HG03045 (cell line): ENCODE measurements at regions not wholly inside any gene's neighbourhood (a gene's known extent, or its start where the extent isn't known, plus 50 kb on each side); places are given as distances from the start of the nearest gene placed in this dataset.
"Not testable (repeated sequence)": the region's sequence is repeated elsewhere in the genome, so short reads cannot be mapped to it uniquely, and the experiment has no call there.

Experiments used
- ATAC-seq: cut with Tn5 transposase; IDR thresholded peaks from one replicate; pipeline ENCODE4 v1.9.1; 2021; ENCODE audit warnings: mild to moderate bottlenecking, moderate library complexity; ENCODE audit not compliant: unreplicated experiment

DNA sequence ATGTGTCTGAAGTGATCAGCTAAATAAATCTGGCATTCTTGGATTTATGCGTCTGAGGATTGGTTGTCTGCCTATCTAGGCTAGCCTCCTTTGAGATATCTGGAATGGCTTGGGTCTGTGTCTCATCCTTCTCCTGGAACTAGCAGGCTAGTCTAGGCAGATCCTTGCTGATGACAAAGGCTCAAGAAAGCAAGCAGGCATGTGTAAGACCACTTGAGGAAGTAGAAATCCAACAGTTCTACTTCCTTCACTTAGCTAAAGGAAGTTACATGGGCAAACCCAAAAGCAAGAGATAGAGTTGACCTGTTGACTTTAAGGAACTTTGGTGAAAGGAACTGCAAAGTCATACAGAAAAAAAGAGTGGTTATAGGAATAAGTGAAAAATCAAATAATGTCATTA is 672.6 kb downstream of the MAFB start:
- ATAC-seq: no peak

DNA sequence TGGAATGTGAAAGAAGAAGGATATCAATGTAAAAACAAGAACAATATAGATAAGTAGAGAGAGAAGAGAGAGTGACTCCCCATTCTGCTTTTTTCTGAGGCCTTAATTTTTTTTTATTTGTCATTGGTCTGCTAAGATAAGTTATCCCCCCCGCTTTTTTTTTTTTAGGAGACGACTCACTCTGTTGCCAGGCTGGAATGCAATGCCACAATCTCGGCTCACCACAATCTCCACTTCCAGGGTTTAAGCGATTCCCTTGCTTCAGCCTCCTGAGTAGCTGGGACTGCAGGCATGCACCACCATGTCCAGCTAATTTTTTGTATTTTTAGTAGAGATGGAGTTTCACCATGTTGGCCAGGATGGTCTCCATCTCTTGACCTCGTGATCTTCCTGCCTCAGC is 677.0 kb downstream of the MAFB start:
- ATAC-seq: not testable (repeated sequence)

DNA sequence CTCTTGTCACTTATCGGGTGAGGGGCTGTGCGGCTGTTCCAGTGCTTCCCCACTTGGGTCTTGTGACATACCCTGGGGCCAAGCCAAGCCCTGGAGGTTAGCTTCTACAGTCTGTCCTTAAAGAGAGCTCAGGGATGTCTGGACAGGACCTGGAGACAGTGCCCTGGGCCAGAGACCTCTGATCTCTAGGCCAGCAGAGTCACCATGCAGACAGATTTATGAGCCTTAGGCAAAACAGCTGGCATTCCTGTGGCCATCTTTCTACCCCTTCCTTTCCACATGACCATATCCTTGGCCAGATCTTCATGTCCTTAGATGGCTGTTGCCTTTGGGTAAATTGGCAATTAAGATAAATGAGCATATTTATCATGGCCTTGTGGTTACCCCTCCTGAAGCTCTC is 678.6 kb downstream of the MAFB start:
- ATAC-seq: no peak

DNA sequence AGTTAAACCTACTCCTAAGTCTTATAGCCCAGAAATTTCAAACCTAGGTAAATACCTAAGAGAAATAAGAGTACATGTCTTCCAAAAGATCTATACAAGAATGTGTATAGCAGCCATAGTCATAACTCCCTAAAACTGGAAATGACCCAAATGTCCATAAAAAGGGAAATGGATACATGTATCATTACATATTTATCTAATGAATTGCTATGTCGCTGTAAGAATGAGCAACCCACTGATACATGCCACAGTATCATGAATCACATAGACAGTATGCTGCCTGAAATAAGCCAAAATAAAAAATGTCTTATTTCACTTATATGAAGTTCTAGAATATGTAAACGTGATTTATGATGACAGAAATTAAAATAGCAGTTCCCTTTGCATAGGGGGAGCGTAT is 679.5 kb downstream of the MAFB start:
- ATAC-seq: no peak

DNA sequence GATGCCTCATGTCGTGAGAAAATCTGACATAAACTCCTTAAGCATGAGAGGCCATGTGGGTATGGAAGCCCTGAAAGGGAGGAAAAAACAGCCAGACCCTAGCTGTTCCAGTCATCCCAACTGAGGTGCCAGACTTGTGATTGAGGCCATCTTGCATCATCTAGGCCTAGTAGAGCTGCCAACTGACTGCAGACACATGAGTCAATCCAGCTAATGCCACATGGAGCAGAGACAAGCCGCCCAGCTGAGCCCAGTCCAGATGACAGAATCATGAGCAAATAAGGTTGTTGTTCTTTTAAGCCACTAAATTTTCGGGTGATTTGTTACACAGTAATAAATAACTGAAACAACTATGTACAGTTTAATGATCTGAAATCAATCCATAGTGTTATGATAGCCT is 680.9 kb downstream of the MAFB start:
- no peak for ATAC-seq

DNA sequence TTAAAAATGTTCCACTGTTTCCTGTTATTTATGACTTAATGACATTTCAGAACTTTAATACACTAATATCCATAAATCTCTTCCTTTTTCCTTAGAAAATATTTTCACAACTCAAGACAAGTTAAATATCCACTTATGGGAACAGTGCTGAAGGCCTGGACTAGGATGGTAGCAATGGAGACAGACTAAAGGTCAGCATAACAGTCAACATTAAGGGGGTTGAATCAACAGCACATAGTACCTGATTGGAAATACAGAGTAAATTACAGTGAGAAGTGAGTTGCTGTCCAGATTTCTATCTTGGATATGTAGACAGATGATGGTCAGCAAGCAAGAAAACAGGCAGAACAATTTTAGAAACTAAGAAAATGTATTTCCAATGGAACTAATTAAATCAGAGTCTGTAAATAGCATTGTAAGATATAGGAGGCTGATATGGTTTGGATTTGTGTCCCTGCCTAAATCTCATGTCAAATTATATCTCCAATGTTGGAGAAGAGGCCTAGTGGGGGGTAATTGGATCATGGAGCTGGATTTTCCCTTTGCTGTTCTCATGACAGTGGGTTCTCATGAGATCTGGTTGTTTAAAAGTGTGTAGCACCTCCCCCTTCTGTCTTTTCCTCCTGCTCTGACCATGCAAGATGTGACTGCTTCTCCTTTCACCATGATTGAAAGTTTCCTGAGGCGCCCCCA is 682.7 kb downstream of the MAFB start:
- ATAC-seq: no peak

DNA sequence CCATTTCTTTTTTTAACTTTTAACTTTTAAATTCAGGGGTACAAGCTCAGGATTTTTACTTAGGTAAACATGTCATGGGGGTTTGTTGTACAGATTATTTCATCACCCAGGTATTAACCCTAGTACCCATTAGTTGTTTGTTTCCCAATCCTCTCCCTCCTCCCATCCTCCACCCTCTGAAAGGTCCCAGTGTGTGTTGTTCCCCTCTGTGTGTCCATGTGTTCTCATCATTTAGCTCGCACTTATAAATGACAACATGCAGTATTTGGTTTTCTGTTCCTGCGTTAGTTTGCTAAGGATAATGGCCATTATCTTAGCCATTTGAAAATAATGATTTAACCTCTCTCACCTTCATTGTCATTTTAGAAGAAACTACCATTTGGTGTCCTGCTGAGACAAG is 684.9 kb downstream of the MAFB start:
- ATAC-seq: not testable (repeated sequence)

DNA sequence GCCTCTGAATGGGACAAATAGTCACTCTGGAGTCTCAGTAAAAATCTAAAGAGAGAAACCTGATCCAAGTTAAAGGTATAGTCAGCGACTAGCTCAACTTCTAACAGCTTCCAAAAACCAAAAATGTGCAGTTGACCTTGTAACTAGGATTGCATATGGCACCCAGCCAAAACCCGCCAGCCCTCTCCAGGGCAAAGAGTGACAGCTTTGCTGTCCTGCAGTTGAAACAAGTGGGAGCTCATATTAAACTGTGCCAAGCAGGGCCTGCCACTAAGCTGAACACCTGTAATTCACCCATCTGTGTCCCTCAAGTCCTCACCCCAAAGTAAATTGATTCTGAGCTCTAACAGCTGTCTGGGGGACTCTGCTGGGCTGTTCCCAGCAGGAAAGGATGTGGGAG is 695.3 kb downstream of the MAFB start:
- no peak for ATAC-seq

DNA sequence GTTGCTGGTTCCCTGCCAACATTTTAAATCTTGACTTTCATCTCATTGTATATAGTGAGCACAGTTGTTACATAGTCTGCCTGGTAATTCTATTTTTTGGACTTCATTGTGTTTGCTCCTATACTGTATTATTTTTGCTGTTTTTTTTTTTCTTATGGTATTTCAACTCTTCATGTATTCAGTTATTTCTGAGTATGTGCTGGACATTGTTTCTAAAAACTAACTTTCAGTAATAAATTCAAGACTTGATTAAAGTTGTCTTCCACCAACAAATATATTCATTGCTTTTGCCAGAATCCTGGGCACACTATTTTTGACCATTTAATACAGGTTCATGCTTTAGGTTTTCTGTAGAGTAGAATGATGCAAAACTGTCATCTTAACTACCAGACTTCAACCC is 698.3 kb downstream of the MAFB start:
- ATAC-seq: no peak

DNA sequence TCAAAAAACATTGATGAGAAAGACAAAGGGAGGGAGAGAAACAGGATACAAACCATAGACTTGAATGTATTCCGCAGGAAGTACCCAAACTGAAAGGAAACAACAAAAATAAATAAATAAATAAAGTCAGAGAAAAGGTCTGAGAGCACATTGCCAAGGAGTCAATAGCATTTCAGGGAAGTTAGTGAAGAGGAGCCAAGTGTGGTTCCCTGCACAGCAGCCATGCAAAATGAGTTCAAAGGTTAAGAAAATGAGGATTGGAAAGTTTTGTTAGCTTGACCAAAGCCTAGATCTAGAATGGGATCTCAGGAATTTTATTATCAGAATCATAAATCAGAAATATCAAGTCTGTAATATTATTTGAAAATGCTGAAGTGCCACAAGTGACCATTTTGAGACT is 700.0 kb downstream of the MAFB start:
- no peak for ATAC-seq

DNA sequence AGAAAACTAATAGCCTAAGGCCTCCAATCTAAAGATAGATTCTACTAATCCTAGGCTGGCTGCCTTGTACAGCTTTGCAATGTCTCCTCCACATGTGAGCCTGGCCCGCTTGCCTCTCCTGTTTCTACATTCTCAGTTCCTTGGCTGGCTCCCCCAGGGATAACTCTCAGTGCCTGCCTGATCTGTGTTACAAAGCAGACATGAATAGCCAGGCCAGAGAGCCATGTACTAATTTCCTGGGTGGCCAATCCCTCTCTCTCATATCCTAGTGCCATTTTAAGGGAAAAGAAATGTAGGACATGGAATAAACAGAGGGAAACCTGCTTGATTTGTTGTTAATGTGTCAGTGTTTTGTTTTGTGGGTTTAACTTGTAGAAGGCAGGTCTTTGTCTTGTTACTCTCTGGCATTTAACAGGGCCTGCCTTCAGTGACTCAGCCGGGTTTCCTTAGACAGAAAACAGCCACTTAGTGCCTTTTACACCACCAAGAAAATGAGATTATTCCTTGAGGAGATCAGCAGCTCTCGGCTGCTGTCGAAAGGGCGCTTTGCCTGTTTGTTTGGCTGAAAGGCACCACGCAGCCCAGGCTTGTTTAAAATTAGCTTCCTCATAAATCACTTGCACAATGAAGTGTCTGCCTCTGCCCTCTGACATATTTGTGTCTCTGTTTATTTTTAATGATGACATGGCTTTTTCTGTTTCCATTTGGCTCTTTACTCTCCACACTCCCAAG is 702.7 kb downstream of the MAFB start:
- ATAC-seq: no peak

DNA sequence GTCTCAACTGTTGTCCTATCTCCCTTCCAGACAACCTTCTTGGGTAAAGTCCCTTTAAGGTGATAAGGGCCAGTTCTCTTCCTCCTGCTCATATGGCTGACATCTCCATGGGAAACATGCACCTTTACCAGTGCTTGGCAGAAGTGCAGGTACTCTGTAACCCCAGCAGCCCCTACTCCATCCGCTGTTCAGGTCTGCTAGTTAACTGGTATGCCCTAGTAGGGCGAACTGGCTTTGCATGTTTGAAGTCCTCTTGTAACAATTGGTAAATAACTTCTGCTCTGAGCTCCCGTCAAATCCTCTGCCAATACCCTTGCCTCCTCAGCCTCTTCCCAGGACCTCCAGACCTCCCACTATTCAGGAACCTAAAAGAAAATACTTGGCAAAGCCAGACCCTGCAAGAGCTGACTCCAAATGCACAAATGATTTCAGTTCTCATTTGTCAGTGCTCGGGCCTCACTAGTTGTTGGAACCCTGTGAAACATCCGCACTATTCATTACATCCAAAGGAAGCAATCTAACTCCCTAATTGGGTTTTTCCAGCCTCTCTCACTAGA is 703.7 kb downstream of the MAFB start:
- no peak for ATAC-seq

DNA sequence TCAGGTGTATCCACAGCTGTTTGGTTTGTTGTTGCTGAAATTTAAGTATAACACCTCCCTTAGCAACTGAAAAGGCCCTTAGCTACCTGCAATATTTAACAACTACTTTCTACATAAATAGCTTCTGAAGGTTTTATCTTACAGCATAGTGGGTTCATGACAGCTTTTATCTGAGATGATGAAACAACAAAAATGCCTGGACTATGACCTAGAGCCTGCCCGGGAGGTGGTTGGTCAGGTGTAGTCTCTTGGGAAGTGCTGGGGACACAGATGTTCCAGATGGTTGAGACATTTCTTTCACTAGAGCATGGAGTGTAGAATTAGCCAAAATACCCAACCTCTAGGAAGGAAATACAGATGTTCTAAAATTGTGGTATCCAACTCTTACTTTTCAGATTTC is 705.4 kb downstream of the MAFB start:
- ATAC-seq: no peak

DNA sequence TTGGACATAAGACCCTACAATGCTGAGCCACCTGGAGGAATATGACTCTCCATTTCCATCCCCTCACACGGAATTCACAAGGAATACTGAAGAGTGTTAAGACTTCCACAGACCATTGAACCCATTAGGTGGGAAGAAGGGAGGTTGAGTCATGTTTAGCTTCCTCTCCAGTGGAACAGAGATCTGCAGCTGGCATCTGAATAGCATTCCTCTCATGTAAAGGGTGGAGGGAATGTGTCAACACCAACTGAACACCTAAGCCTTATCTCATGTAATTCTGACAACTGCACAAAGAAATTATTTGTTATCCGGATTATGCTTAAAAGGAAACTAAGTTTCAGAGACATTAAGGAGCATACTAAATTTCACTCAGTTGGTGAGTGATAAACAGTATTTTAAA is 705.9 kb downstream of the MAFB start:
- no peak for ATAC-seq

DNA sequence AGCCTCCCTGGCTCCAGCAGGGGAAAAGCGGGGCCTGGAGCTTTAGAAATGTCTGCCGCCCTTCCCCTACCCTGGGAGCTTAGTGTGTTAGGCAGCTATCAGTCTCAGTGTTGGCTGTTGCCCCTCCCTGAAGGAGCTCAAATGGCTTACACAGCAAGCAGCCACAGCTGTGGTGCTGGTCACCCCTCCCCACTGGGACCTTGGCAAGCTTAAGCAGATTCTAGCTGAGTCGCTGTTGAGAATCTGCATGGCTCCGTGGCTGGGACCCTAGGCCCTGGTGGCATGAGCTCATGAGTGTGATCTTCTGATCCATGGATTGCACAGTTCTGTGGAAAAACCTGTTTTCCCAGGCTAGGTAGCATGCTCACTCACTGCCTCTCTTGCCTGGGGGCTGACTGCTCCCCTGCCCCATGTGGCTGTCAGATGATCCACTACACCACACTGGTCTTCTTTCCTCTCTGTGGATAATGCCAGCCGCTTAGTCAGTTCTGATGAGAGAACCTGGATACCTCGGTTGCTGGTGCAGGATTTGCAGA is 714.0 kb downstream of the MAFB start:
- no peak for ATAC-seq

DNA sequence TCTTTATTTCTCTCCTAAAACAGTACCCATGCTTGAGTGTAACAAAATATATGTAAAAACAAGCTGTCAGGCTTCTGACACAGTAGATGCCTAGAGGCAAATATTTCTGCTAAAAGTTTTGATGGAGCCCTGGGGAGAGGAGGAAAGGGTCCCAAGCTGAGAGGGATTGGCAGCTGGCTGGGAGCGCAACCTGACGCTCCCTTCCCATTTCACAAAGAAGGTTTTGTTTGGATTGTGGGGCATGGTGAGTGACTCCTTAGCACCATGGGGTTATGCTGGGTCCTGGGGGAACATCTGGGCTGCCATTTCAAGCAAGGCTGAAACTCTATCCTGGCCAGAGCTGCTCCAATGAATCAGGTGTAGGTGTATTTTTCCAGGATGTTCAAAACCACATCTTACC is 720.5 kb downstream of the MAFB start:
- ATAC-seq: no peak

DNA sequence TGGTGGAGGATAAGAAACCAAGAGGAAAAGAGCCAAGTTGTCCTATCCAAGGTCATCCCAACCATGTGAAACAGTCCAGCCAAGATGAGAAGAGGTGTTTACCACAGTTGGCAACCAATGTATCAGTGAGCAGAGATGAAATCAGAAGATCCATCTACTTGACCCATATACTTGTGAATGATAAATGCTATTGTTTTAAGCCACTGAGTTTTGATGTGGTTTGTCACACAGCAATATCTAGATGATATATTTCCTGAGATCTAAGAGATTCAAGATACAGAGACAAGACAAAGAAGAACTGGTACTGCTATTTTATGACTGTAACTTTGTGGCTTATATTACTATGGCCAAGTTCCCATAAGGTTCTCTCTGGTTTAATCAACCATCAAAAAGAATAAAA is 721.2 kb downstream of the MAFB start:
- no peak for ATAC-seq

DNA sequence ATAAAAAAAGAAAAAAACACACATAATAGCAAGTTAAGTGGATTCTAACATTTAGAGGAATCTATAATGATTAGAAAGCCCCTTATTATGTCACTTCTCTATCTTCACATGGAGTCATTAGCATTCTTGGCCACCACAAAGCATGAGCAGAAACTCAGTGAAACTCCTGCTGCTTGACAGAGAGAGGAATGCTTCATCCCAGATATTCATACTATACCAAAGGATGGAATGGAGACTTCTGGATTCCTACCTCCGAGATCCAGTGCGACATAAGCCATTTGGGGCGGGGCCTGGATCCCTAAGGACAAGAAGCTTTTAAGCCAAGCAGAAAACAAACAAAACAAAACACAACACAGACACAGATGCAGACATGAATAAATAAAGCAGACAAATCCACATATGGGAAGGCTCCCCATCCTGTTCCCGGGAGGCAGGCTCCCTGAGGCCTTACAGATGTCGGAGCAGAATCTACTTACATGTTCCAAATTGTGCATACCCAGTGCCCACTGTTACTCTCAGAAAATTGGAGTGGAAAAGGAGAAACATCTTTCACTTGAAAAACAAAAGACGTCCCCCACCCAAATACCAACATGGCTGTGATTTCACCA is 727.3 kb downstream of the MAFB start:
- no peak for ATAC-seq

DNA sequence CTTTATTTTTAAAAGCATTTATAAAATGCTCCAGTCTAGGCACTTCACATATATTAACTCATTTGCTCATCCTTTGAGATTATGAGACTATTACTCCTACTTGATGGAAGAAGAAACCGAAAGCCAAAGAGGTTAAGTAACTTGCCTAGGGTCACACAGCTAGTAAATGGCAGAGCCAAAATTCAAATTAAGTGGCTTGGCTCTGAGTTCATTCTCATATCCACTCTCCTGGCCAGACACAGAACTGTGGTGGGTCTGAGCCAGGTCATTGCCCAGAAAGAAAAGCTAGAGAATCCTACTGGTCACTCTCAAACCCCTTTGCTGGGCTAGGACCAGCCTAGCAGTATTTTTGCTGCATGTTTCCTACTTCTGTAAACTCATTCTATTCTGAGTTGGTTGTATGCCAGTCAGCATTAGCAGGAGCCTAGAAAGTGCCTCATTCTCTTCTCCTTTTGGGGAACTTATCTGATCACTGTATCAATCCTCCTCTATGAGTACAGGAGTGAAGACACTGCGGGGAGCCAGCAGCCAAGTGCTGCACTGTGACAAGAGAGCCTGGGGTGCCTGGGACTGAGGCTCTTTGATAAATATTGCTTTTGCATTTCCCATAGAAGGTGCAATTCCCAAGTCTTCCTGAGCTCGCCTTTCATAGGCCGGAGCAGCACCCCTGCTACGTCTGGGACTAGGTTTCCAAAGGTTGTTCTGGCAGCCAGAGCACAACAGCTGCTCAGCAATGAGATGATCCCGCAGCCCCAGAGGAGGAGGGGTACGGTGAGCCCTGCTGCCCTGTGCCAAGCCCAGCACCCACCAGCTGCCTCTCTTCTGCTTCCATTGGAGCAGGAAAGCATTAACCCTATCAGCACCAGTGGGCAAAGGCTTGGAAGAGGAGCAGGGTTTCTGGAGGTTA is 728.3 kb downstream of the MAFB start:
- no peak for ATAC-seq

DNA sequence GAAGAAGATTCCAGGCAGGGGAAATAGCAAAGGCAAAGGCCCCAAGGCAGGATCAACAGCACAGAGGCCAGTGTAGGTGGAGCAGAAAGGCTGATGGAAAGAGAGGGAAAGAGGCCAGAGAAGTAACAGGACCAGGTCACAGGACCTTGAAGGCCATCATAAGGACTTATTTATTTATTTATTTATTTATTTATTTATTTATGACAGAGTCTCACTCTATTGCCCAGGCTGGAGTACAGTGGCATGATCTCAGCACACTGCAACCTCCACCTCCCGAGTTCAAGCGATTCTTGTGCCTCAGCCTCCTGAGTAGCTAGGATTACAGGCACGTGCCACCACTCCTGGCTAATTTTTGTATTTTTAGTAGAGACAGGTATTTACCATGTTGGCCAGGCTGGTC is 731.1 kb downstream of the MAFB start:
- ATAC-seq: not testable (repeated sequence)

DNA sequence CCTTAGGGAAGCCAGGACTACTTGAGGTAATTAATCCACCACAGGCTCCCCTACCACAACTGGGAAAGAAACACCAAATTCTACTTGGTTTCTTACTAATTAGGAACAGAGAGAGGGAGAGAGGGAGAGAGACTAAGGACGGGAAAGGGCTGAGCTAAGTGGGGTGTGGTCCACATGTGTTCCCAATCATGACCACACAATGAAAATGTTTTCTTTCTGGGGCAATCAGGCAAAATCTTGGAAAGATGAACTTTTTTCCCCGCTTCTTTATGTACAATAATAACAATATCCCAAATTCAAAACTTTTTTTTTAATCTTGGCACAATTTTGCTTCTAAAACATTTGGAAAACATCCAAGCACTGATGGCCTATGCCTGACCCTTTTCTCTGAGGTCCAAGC is 734.4 kb downstream of the MAFB start:
- no peak for ATAC-seq
